Esophagus squamous epithelium (tissue), 4 donors: ENCODE measurements at regions not wholly inside any gene's neighbourhood (a gene's known extent, or its start where the extent isn't known, plus 50 kb on each side); places are given as distances from the start of the nearest gene placed in this dataset.

Source experiments
- CTCF ChIP-seq, 6 experiments: fragments of 450-650 bp in 4 of 6; fragments of 200-600 bp in 2 of 6; sonication (generic) in 2 of 6; IDR thresholded peaks; one replicate each; pipeline ENCODE4 v1.5.1; 2016 to 2019; ENCODE audit warnings: antibody characterized with exemption in 6 of 6, mild to moderate bottlenecking in 4 of 6, moderate library complexity in 4 of 6
- POLR2A ChIP-seq, 4 donors: fragments of 450-650 bp; IDR thresholded peaks; one replicate each; pipeline ENCODE4 v1.6.1; 2017; ENCODE audit warnings: antibody characterized with exemption in 4 of 4, mild to moderate bottlenecking in 4 of 4, moderate library complexity in 3 of 4

GRCh38 chr6:19150307-19150706 is 686.9 kb upstream of the ID4 start:
- TF ChIP-seq CTCF (IDR thresholded peaks at IDR 0.05) (no peak), POLR2A (IDR thresholded peaks at IDR 0.05) (no peak)
